Activated CD8-positive, alpha-beta T cell treated with anti-CD3 and anti-CD28 coated beads for 36 hours (primary cell): ENCODE measurements at regions not wholly inside any gene's neighbourhood (a gene's known extent, or its start where the extent isn't known, plus 50 kb on each side); places are given as distances from the start of the nearest gene placed in this dataset.
"Not testable (repeated sequence)": the region's sequence is repeated elsewhere in the genome, so short reads cannot be mapped to it uniquely, and the experiment has no call there.

Experiments used
- ATAC-seq: fragments of 200-7000 bp; cut with Tn5 transposase; one replicate; pipeline ENCODE4 v1.10.0; 2021; ENCODE audit warnings: mild to moderate bottlenecking, moderate library complexity
- CTCF ChIA-PET: fragments of 350-600 bp; sonication (Branson Sonifier 250); formaldehyde crosslinking; loops from one replicate; lab custom pipeline; 2021; ENCODE audit warnings: antibody characterized with exemption; lab: Charles Lee
- POLR2A ChIA-PET: fragments of 350-600 bp; sonication (Branson Sonifier 250); formaldehyde crosslinking; loops from one replicate; lab custom pipeline; 2021; ENCODE audit warnings: antibody characterized with exemption; lab: Charles Lee
- DNase-seq: peaks from one replicate; pipeline ENCODE4 v3.0.0-alpha.2; 2020
- H3K27ac Mint-ChIP-seq: one replicate; pipeline ENCODE4 v1.8.0; 2021; ENCODE audit warnings: mild to moderate bottlenecking, mixed read lengths
- H3K27me3 Mint-ChIP-seq: one replicate; pipeline ENCODE4 v1.8.0; 2021; ENCODE audit warnings: mixed read lengths
- H3K36me3 Mint-ChIP-seq: one replicate; pipeline ENCODE4 v1.8.0; 2021; ENCODE audit warnings: low read depth, mixed read lengths
- H3K4me1 Mint-ChIP-seq: one replicate; pipeline ENCODE4 v1.8.0; 2021; ENCODE audit warnings: low read depth, mixed read lengths
- H3K4me3 Mint-ChIP-seq: one replicate; pipeline ENCODE4 v1.8.0; 2021; ENCODE audit warnings: mild to moderate bottlenecking, moderate library complexity, mixed read lengths
- H3K9me3 Mint-ChIP-seq: one replicate; pipeline ENCODE4 v1.8.0; 2021; ENCODE audit warnings: mixed read lengths
- intact Hi-C: fragments of 100-400 bp; cut with micrococcal nuclease; formaldehyde crosslinking; loops from one replicate; pipeline ENCODE4 v1.10.0; 2022
- TF ChIP-seq, protein P1 (sequence below): fragments of 200-600 bp; IDR thresholded peaks from one replicate; pipeline ENCODE4 v1.8.0; 2022; ENCODE audit warnings: antibody characterized with exemption, mild to moderate bottlenecking

DNA sequence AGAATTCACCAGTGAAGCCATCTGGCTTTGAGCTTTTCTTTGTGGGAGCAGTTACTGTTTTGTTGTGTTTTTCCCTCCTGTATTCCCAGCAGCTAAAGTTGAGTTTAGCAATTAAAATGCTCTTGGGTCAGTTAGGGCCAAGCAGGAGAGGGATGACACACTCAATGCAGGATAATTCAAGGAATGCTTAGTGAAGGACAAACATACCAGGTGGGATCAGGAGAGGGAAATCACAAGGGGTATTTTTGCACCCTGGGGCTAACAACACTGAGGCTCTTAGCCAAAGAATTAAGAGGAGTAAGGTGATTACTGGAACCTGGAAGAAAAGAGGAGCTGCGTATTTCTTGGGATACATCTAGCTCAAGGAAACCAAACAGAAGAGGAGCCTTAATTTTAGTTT, 82.4 kb upstream of the KCND2 start:
- Mint-ChIP-seq H3K27me3 (no peaks in the 10 kb centered on the region), H3K9me3 (peaks cover 6% of the 10 kb centered on the region), H3K27ac (no peak overlapping the region), H3K36me3 (no peaks in the 10 kb centered on the region), H3K4me1 (no peaks in the 10 kb centered on the region), H3K4me3 (no peak overlapping the region)
- intact Hi-C loops, result no loop called here
- TF ChIP-seq, protein P1, sequence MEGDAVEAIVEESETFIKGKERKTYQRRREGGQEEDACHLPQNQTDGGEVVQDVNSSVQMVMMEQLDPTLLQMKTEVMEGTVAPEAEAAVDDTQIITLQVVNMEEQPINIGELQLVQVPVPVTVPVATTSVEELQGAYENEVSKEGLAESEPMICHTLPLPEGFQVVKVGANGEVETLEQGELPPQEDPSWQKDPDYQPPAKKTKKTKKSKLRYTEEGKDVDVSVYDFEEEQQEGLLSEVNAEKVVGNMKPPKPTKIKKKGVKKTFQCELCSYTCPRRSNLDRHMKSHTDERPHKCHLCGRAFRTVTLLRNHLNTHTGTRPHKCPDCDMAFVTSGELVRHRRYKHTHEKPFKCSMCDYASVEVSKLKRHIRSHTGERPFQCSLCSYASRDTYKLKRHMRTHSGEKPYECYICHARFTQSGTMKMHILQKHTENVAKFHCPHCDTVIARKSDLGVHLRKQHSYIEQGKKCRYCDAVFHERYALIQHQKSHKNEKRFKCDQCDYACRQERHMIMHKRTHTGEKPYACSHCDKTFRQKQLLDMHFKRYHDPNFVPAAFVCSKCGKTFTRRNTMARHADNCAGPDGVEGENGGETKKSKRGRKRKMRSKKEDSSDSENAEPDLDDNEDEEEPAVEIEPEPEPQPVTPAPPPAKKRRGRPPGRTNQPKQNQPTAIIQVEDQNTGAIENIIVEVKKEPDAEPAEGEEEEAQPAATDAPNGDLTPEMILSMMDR, result no peak
- CTCF ChIA-PET, result no interaction called here
- POLR2A ChIA-PET, result no interaction called here
- ATAC-seq (no peak), DNase-seq (no peak)

DNA sequence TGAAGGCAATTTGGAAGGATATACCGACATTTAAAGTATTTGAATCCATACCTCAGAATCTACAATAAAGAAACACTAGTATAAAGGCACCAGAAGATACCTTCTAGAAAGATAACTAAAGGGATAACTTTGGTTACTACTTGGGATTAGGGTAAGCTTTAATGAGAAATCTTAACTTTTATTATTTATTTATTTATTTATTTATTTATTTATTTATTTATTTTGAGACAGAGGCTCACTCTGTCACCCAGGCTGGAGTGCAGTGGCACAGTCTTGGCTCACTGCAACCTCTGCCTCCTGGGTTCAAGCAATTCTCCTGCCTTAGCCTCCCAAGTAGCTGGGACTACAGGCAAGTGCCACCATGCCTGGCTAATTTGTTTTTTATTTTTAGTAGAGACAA, 81.6 kb upstream of the KCND2 start:
- POLR2A ChIA-PET, H3K27me3 Mint-ChIP-seq: not testable (repeated sequence)

DNA sequence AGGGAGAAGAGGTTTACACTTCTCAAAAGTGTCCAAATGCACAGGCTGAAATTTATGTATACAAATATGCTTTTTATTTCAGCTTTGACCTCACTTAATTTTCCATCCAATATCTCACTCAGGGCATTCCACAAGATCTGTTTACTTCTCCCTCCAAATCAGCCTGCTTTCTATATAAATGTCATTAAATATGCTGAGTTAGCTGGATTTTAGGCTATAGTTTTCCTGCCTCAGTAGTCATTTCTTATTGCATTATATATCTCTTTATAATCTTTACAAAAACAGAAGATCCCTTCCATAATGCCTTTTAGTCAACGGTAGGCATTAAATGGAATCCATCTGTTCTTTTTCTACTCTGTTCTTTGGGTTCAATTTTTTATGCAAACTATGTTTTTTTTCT, 71.7 kb upstream of the KCND2 start:
- Mint-ChIP-seq H3K4me1 (no peaks in the 10 kb centered on the region), H3K4me3 (no peak overlapping the region), H3K27ac (no peak overlapping the region), H3K9me3 (peaks cover 5% of the 10 kb centered on the region), H3K36me3 (no peaks in the 10 kb centered on the region), H3K27me3 (no peaks in the 10 kb centered on the region)
- ChIA-PET CTCF (no interaction called here), POLR2A (no interaction called here)
- TF ChIP-seq, protein P1, result no peak
- DNase-seq, result no peak
- no peak for ATAC-seq
- intact Hi-C loops, result no loop called here

More for the DNA sequence above, 81.6 kb upstream of the KCND2 start:
- CTCF ChIA-PET, H3K4me1 Mint-ChIP-seq, DNase-seq, H3K36me3 Mint-ChIP-seq, H3K4me3 Mint-ChIP-seq, H3K9me3 Mint-ChIP-seq, H3K27ac Mint-ChIP-seq, intact Hi-C loops, ATAC-seq: not testable (repeated sequence)

DNA sequence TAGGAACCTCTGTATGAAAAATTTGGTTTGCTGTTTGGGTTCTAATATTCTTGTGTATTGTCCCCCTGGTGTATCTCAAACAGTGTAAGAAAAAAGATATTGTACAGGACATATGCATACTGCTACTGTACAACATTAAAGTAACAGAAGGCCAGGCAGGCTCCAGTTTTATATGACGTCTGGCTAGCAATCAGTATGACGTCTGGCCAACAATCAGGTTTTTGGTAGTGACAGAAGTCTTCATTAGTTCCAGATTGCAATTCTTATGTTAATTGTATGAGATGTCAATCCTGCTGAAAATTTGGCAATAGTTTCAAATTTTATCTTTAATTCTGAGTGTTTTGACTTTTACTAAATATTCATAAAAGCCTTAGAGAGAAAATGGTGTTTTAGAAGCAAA, 67.9 kb upstream of the KCND2 start:
- H3K4me1 Mint-ChIP-seq, result no peaks in the 10 kb centered on the region
- H3K36me3 Mint-ChIP-seq, result no peaks in the 10 kb centered on the region
- intact Hi-C loops, result no loop called here
- DNase-seq (no peak), ATAC-seq (no peak)
- CTCF ChIA-PET, result no interaction called here
- TF ChIP-seq, protein P1, result no peak
- H3K4me3 Mint-ChIP-seq, result no peak overlapping the region
- peaks cover 7% of the 10 kb centered on the region for H3K9me3 Mint-ChIP-seq
- no peaks in the 10 kb centered on the region for H3K27me3 Mint-ChIP-seq
- POLR2A ChIA-PET, result no interaction called here
- no peak overlapping the region for H3K27ac Mint-ChIP-seq

DNA sequence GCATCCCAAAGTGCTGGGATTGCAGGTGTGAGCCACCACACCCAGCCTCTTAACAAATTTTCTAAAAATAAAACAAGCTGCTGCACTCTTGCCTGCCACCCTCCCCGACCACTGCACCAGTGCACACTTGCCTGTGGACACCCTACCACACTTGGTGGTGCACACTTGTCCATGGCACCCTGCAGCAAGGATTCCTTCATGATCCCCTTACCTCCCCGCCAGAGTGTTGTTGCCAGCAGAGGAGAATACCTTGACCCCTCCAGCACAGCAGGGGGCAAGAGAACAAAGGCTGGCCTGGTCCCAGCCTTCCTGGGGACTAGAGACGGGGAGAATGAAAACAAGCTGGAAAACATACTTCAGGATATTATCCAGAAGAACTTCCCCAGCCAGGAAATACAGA, 65.9 kb upstream of the KCND2 start:
- peaks cover 13% of the 10 kb centered on the region for H3K9me3 Mint-ChIP-seq
- ATAC-seq, result no peak
- no peak for DNase-seq
- H3K4me1 Mint-ChIP-seq, result no peaks in the 10 kb centered on the region
- no peaks in the 10 kb centered on the region for H3K27me3 Mint-ChIP-seq
- no peaks in the 10 kb centered on the region for H3K36me3 Mint-ChIP-seq
- no peak overlapping the region for H3K4me3 Mint-ChIP-seq
- intact Hi-C loops, result no loop called here
- POLR2A ChIA-PET, result no interaction called here
- TF ChIP-seq, protein P1, result no peak
- CTCF ChIA-PET, result no interaction called here
- no peak overlapping the region for H3K27ac Mint-ChIP-seq

DNA sequence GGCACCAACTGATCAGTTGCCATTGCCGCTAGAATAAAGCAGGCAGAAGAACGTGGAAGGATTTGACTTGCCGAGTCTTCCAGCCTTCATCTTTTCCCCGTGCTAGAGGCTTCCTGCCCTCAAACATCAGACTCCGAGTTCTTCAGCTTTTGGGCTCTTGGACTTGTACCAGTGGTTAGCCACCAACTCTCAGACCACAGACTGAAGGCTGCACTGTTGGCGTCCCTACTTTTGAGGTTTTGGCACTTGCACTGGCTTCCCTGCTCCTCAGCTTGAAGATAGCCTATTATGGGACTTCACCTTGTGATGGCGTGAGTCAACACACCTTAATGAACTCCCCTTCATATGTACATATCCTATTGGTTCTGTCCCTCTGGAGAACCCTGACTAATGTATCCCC, 57.3 kb upstream of the KCND2 start:
- Mint-ChIP-seq H3K27me3 (no peaks in the 10 kb centered on the region), H3K9me3 (peaks cover 10% of the 10 kb centered on the region), H3K4me3 (no peak overlapping the region), H3K36me3 (no peaks in the 10 kb centered on the region), H3K27ac (no peak overlapping the region), H3K4me1 (no peaks in the 10 kb centered on the region)
- ATAC-seq, result no peak
- TF ChIP-seq, protein P1, result no peak
- no peak for DNase-seq
- POLR2A ChIA-PET, result no interaction called here
- intact Hi-C loops, result no loop called here
- CTCF ChIA-PET, result no interaction called here
